Body of pancreas (tissue), 4 donors: ENCODE measurements at regions not wholly inside any gene's neighbourhood (a gene's known extent, or its start where the extent isn't known, plus 50 kb on each side); places are given as distances from the start of the nearest gene placed in this dataset.

Experiments used
- CTCF ChIP-seq, 7 experiments: fragments of 450-650 bp in 4 of 7; fragments of 200-600 bp in 3 of 7; sonication (generic) in 3 of 7; IDR thresholded peaks; one replicate each; pipeline ENCODE4 v1.5.1; 2016 to 2019; ENCODE audit warnings: antibody characterized with exemption in 7 of 7
- POLR2A ChIP-seq, 3 donors: fragments of 450-650 bp; IDR thresholded peaks; one replicate each; pipeline ENCODE4 v1.6.1; 2016; ENCODE audit warnings: antibody characterized with exemption in 3 of 3, mild to moderate bottlenecking in 2 of 3

- TF ChIP-seq CTCF (IDR thresholded peaks at IDR 0.05) (no peak), POLR2A (IDR thresholded peaks at IDR 0.05) (no peak)
Observed at GRCh38 chr15:77538027-77538451, 94.7 kb downstream of the LINGO1 start.
